Stimulated activated effector memory CD8-positive, alpha-beta T cell treated with anti-CD3 and anti-CD28 coated beads, Interleukin-12 subunit alpha, Interleukin-12 subunit beta, amount 100 ng/mL, for 72 hours (primary cell): ENCODE measurements at regions not wholly inside any gene's neighbourhood (a gene's known extent, or its start where the extent isn't known, plus 50 kb on each side); places are given as distances from the start of the nearest gene placed in this dataset.
"Not testable (repeated sequence)": the region's sequence is repeated elsewhere in the genome, so short reads cannot be mapped to it uniquely, and the experiment has no call there.

Experiments
- ATAC-seq: fragments of 150-1000 bp; cut with Tn5 transposase; 2 replicates; pipeline ENCODE4 v1.10.0; 2021
- DNase-seq, 2 donors: peaks; one replicate each; pipeline ENCODE4 v3.0.0; 2021 to 2022; ENCODE audit warnings: low spot score in 2 of 2
- H3K27ac Mint-ChIP-seq: one replicate; pipeline ENCODE4 v1.8.0; 2022; ENCODE audit warnings: mild to moderate bottlenecking, mixed read lengths
- H3K36me3 Mint-ChIP-seq: one replicate; pipeline ENCODE4 v1.8.0; 2022; ENCODE audit warnings: mild to moderate bottlenecking, mixed read lengths
- H3K4me1 Mint-ChIP-seq: one replicate; pipeline ENCODE4 v1.8.0; 2022; ENCODE audit warnings: mixed read lengths
- H3K4me3 Mint-ChIP-seq: one replicate; pipeline ENCODE4 v1.8.0; 2022; ENCODE audit warnings: mild to moderate bottlenecking, mixed read lengths
- H3K9me3 Mint-ChIP-seq: one replicate; pipeline ENCODE4 v1.8.0; 2022; ENCODE audit warnings: mixed read lengths

DNA sequence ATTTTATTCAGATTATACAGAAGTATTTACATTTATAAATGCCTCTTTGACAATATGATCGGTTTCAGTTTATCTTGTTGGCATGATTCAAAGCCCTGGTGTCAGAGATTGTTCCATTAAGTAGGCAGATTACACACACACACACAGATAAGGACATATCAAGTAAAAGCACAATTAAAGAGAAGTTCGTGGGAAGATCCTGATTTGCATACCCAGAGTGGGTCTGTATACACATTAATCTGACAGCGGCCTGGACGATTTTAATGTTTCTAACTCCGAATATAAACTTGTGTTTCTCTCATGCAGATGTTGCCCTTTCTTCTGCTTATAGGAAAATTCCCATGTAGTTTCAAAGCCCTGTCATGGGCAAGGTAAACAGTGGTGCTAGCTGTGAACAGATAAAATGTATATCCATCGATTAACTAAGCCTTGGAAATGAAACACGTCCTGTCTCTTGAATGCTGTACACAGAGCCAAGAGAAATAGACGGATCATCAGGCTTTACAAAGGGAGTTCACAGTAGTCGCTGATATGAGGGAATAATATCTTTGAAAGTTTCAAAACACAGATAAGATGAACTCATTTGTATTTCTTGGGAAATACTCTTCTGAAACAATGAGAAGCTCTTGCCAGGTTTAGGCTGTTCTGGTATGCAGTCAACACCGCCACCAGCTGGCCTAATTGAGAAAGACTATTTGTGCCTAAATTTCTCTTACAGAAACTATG is 108.2 kb upstream of the GMDS start:
- H3K9me3 Mint-ChIP-seq, result no peaks in the 10 kb centered on the region
- no peak for ATAC-seq
- no peak overlapping the region for H3K27ac Mint-ChIP-seq
- H3K4me1 Mint-ChIP-seq, result no peaks in the 10 kb centered on the region
- no peak overlapping the region for H3K4me3 Mint-ChIP-seq
- no peaks in the 10 kb centered on the region for H3K36me3 Mint-ChIP-seq
- peak; percentile 20 to 69 for DNase-seq

DNA sequence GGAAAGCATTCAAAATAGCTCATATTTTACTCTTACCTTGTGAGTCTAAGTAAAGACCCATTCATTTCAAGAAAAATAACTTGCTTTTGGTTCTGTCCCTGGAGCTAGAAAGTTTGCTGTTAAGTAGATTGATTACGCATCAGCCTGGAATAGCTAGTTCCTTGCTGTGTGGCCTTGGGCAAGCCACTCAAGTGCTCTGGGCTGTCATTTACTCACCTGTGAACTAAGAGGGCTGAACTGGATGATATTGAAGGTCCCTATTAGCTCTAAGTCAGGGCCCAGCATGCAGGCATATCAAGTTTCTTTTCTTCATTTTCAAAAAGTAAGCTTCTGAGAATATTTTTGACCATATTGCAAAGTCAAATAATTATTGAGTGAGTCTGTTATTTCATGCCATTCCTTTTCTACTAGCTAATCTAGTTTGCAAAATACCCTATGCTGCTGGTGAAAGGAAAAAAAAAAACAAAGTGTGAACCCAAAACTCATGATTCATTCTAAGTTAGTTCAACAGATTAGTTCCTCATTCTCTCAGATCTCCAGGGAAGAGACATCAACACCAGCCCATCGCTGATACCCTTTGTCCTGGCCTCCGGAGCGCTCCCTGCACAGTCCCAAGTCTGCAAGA is 106.5 kb upstream of the GMDS start:
- DNase-seq (no peak), ATAC-seq (no peak)
- Mint-ChIP-seq H3K9me3 (no peaks in the 10 kb centered on the region), H3K36me3 (no peaks in the 10 kb centered on the region), H3K27ac (no peak overlapping the region), H3K4me3 (no peak overlapping the region), H3K4me1 (no peaks in the 10 kb centered on the region)

DNA sequence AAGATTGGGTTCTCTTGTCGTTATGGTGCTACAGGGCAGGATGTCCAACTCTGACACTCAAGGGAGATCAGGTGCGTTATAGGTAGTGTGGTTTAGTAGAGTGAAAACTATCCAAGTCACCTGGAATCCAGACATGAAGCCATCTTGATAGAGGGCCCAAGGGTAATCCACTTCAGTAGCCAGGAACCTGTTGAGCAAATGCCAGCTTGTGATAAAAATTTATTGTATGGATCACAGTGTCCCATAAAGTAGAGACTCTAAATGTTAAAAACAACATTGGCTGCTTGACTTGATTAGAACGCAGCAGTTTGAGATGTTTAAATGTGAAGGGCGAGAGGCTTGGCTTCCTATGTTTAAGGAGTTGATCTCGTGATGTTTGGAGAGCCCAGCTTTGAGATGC is 105.7 kb upstream of the GMDS start:
- Mint-ChIP-seq H3K4me1 (no peaks in the 10 kb centered on the region), H3K9me3 (no peaks in the 10 kb centered on the region), H3K36me3 (no peaks in the 10 kb centered on the region), H3K4me3 (no peak overlapping the region), H3K27ac (no peak overlapping the region)
- ATAC-seq, result no peak
- DNase-seq, result no peak

DNA sequence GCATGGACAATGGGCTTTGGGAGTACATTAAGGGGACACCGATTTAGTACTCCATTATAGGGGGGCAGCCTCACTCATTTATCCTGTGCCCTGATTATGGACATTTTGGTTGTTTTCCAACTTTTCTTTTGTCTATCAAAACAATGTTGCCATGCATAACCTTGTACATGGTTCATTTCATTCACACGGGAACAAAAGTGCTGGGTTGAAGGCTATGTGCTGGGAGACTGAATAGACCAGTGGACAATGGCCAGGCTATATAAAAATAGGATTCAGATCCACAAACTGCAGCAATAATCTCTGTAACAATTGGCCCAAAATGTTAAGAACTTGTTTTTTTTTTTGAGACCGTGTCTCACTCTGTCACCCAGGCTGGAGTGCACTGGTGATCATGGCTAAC is 100.7 kb upstream of the GMDS start:
- Mint-ChIP-seq H3K4me3 (no peak overlapping the region), H3K36me3 (no peaks in the 10 kb centered on the region), H3K4me1 (no peaks in the 10 kb centered on the region), H3K27ac (no peak overlapping the region), H3K9me3 (peaks cover 11% of the 10 kb centered on the region)
- ATAC-seq (no peak), DNase-seq (no peak)

DNA sequence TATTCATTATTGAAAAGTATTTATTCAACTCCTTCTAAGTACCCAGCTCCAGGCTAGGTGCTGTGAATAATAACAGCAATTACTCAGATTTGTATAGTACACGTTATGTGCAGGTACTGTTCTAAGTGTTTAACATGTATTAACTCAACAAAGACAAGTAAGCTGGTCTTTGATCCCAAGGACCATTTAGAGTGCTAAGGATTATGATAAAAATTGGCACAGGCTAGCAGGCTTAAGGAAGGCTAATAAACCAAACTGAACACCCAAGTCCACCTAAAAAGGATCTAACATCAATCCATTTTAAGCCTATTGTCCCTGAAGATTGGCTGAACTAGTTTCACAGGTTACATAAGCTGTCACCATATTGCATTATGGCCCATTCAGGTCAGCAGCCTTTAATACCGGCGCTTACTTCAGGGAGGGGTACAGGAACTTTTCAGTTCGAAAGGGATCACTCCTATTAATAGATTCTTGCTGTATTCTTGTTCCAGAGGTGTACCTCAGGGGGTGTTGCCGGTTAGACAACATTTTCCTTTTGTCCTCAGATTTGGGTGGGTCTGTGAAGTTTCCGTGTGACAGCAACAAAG is 99.0 kb upstream of the GMDS start:
- H3K9me3 Mint-ChIP-seq, result peaks cover 16% of the 10 kb centered on the region
- ATAC-seq (no peak), DNase-seq (no peak)
- H3K36me3 Mint-ChIP-seq, result no peaks in the 10 kb centered on the region
- H3K4me3 Mint-ChIP-seq, result no peak overlapping the region
- H3K27ac Mint-ChIP-seq, result no peak overlapping the region
- H3K4me1 Mint-ChIP-seq, result no peaks in the 10 kb centered on the region

DNA sequence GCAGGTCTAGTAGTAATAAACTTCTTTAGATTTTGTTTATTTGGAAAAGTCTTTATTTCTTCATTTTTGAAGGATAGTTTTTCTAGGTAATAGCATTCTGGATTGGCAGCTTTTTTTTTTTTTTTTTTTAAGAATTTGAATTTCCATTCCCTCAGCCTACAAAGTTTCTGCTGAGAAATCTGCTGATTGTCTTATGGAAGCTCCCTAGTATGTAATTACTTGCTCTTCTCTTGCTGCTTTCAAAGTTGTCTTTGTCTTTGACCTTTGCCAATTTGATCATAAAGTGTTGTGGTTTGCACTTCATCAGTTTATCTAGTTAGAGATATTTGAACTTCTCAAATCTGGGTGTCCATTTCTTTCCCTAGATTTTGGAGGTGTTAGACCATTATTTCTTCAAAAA is 82.2 kb upstream of the GMDS start:
- peaks cover 46% of the 10 kb centered on the region for H3K9me3 Mint-ChIP-seq
- H3K4me3 Mint-ChIP-seq, result no peak overlapping the region
- no peak overlapping the region for H3K27ac Mint-ChIP-seq
- no peaks in the 10 kb centered on the region for H3K4me1 Mint-ChIP-seq
- H3K36me3 Mint-ChIP-seq, result peaks cover 6% of the 10 kb centered on the region
- ATAC-seq (no peak), DNase-seq (no peak)

DNA sequence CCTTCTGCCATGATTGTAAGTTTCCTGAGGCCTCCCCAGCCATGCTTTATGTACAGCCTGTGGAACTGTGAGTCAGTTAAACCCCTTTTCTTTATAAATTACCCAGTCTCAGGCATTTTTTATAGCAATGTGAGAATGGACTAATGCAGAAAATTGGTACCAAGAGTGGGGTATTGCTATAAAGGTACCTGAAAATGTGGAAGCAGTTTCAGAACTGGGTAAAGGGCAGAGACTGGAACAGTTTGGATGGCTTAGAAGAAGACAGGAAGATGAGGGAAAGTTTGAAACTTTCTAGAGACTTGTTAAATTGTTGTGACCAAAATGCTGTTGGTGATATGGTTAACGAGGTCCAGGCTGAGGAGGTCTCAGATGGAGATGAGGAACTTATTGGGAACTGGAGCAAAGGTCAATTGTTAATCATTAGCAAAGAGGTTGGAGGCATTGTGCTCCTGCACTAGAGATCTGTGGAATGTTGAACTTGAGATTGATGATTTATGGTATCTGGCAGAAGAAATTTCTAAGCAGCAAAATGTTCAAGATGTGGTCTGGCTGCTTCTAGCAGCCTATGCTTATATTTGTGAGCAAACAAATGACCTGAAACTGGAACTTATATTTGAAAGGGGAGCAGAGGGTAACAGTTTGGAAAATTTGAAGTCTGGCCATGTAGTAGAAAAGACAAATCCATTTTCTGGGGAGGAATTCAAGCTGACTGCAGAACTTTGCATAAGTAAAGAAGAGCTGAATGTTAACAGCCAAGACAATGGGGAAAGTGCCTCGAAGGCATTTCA is 79.0 kb upstream of the GMDS start:
- Mint-ChIP-seq H3K4me1 (no peaks in the 10 kb centered on the region), H3K9me3 (peaks cover 42% of the 10 kb centered on the region), H3K27ac (no peak overlapping the region), H3K36me3 (peaks cover 6% of the 10 kb centered on the region), H3K4me3 (no peak overlapping the region)
- no peak for ATAC-seq
- DNase-seq, result no peak

DNA sequence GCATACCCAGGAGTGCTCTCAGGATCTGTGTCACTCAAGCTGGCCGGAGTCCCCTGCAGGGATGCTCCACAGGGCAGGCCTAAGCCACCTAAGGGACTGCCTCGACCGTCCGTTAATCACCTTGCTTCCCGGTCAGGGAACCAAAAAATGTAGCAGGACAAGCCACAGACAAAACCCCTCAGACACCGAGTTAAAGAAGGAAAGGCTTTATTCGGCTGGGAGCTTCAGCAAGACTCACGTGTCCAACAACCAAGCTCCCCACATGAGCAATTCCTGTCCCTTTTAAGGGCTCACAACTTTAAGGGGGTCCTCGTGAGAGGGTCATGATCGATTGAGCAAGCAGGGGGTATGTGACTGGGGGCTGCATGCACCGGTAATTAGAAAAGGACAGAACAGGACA is 72.1 kb upstream of the GMDS start:
- not testable (repeated sequence) for ATAC-seq, H3K9me3 Mint-ChIP-seq, H3K27ac Mint-ChIP-seq, H3K4me3 Mint-ChIP-seq, H3K36me3 Mint-ChIP-seq, H3K4me1 Mint-ChIP-seq, DNase-seq

DNA sequence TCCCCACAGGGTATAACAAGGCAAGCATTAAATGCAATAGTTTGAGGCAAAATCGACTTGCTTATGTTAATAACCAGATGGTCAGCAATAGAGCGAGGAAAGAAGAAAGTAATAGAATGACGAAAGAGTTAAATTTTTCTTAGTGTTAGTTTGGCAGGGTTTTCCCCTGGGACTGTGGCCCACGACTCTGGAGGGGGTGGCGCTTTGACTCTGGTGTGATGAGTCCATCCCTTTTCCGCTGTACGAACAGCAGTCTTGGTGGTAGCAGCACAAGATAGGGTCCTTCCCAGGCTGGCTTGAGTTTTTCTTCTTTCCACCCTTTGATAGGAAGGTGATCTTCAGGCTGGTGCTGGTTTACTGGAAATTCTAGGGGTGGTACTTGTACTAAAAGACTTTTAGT is 69.2 kb upstream of the GMDS start:
- no peaks in the 10 kb centered on the region for H3K36me3 Mint-ChIP-seq

DNA sequence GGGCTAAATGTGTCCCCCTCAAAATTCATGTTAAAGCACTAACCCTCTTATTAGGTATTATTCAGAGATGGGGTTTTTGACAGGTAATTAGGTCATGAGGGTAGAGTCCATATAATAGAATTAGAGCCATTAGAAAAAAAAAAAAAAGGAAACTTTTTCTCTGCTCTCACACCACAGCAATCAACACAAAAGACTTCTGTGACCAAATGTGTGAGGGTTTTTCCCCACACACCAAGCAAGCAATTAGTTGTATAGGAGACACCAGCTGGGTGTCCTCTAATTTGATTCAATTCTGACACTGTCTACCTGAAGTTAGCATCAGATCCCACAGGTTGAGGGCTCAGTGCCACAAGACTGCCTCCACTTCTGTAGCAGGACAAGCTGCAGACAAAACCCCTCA is 64.6 kb upstream of the GMDS start:
- Mint-ChIP-seq H3K27ac (no peak overlapping the region), H3K4me3 (no peak overlapping the region), H3K36me3 (no peaks in the 10 kb centered on the region), H3K4me1 (no peaks in the 10 kb centered on the region), H3K9me3 (peaks cover 9% of the 10 kb centered on the region)
- ATAC-seq, result no peak
- DNase-seq, result no peak

More for the DNA sequence above, 69.2 kb upstream of the GMDS start:
- peaks cover 3% of the 10 kb centered on the region for H3K9me3 Mint-ChIP-seq
- H3K27ac Mint-ChIP-seq, result no peak overlapping the region
- H3K4me1 Mint-ChIP-seq, result no peaks in the 10 kb centered on the region
- no peak overlapping the region for H3K4me3 Mint-ChIP-seq
- ATAC-seq (no peak), DNase-seq (no peak)

DNA sequence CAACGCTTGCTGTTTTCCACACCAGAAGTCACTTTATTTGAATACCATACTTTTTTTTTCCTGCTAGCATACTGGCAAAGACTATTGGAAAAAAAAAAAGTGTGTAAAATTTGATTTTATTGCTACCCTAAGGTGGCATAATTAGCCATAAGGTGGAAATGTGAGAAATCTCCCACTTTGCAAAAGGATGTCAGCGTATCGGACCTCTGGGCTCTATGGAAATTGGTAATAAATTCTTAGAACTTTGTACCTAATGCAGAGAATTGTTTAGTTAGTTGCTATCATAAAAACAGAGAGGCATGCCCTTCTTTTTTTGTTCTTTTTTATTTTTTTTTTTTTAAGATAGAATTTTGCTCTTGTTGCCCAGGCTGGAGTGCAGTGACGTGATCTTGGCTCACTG is 63.7 kb upstream of the GMDS start:
- DNase-seq (no peak), ATAC-seq (no peak)
- H3K4me3 Mint-ChIP-seq, result no peak overlapping the region
- peaks cover 11% of the 10 kb centered on the region for H3K9me3 Mint-ChIP-seq
- no peaks in the 10 kb centered on the region for H3K36me3 Mint-ChIP-seq
- H3K27ac Mint-ChIP-seq, result no peak overlapping the region
- no peaks in the 10 kb centered on the region for H3K4me1 Mint-ChIP-seq

DNA sequence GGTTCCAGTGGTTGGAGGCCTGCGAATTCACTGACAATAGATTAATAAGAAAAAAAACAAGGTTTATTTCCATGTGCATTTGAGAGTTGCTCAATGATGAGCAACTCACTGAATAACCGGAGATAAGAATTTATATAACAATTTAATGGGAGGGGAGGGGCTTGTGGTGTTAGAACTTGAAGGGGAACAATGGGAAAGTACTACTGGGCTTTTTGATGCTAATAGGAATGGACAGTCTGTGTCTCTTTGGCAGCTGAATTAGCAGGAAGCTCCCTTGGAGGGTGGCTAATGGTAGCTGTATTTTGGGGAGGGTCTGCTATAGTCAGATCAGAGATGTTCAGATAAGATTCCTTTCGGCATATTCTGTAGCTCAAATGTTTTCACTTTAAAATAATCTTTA is 62.4 kb upstream of the GMDS start:
- no peak overlapping the region for H3K4me3 Mint-ChIP-seq

DNA sequence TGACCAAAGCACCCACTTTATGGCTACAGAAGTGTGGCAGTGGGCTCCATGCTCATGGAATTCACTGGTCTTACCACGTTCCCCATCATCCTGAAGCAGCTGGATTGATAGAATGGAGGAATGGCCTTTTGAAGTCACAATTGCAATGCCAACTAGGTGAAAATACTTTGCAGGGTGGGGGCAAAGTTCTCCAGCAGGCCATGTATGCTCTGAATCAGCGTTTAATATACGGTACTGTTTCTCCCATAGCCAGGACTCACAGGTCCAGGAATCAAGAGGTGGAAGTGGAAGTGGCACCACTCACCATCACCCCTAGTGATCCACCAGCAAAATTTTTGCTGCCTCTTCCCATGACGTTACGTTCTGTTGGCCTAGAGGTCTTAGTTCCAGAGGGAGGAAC is 60.5 kb upstream of the GMDS start:
- H3K27ac Mint-ChIP-seq, result no peak overlapping the region
- DNase-seq, result no peak

More for the DNA sequence above, 62.4 kb upstream of the GMDS start:
- H3K9me3 Mint-ChIP-seq, result peaks cover 11% of the 10 kb centered on the region
- DNase-seq, result no peak
- H3K36me3 Mint-ChIP-seq, result no peaks in the 10 kb centered on the region
- no peaks in the 10 kb centered on the region for H3K4me1 Mint-ChIP-seq
- H3K27ac Mint-ChIP-seq, result no peak overlapping the region
- ATAC-seq, result no peak

DNA sequence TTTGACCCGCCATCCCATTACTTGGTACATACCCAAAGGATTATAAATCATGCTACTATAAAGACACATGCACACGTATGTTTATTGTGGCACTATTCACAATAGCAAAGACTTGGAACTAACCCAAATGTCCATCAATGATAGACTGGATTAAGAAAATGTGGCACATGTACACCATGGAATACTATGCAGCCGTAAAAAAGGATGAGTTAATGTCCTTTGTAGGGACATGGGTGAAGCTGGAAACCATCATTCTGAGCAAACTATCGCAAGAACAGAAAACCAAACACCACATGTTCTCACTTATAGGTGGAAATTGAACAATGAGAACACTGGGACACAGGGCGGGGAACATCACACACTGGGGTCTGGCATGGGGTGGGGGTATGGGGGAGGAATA is 57.1 kb upstream of the GMDS start:
- not testable (repeated sequence) for H3K4me1 Mint-ChIP-seq, H3K27ac Mint-ChIP-seq, H3K36me3 Mint-ChIP-seq, H3K4me3 Mint-ChIP-seq, ATAC-seq, DNase-seq
- H3K9me3 Mint-ChIP-seq, result peaks cover 25% of the 10 kb centered on the region

More for the DNA sequence above, 60.5 kb upstream of the GMDS start:
- H3K36me3 Mint-ChIP-seq, result no peaks in the 10 kb centered on the region
- H3K9me3 Mint-ChIP-seq, result peaks cover 13% of the 10 kb centered on the region
- ATAC-seq, result no peak
- no peaks in the 10 kb centered on the region for H3K4me1 Mint-ChIP-seq
- no peak overlapping the region for H3K4me3 Mint-ChIP-seq

DNA sequence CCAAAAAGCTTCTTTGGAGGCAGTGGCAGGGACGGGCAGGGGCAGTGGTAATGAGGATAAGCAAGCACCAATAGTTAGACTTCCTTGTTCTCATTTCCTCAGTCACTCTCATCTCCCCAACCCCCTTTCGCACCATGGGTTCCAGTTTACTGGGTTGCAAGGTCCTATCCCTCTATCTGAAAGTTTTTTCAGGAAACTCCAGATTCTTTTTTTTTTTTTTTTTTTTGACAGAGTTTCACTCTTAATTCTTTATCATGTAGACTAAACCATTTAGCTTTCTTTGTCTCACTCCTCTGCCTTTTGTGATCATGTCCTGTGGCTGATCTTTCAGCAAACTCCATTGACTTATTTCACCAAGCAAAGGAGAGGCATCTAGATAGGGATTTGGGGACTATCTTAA is 51.4 kb upstream of the GMDS start:
- no peak overlapping the region for H3K4me3 Mint-ChIP-seq
- H3K4me1 Mint-ChIP-seq, result no peaks in the 10 kb centered on the region
- no peaks in the 10 kb centered on the region for H3K36me3 Mint-ChIP-seq
- H3K27ac Mint-ChIP-seq, result no peak overlapping the region
- H3K9me3 Mint-ChIP-seq, result peaks cover 30% of the 10 kb centered on the region
- DNase-seq (no peak), ATAC-seq (no peak)
